HG03064 (cell line): ENCODE measurements at regions not wholly inside any gene's neighbourhood (a gene's known extent, or its start where the extent isn't known, plus 50 kb on each side); places are given as distances from the start of the nearest gene placed in this dataset.

Experiments
- ATAC-seq: cut with Tn5 transposase; IDR thresholded peaks from one replicate; pipeline ENCODE4 v1.9.1; 2021; ENCODE audit warnings: low read depth; ENCODE audit not compliant: unreplicated experiment

GRCh38 chr18:78538669-78539440 lies 440.8 kb upstream of the SALL3 start:
- ATAC-seq = no peak

DNA sequence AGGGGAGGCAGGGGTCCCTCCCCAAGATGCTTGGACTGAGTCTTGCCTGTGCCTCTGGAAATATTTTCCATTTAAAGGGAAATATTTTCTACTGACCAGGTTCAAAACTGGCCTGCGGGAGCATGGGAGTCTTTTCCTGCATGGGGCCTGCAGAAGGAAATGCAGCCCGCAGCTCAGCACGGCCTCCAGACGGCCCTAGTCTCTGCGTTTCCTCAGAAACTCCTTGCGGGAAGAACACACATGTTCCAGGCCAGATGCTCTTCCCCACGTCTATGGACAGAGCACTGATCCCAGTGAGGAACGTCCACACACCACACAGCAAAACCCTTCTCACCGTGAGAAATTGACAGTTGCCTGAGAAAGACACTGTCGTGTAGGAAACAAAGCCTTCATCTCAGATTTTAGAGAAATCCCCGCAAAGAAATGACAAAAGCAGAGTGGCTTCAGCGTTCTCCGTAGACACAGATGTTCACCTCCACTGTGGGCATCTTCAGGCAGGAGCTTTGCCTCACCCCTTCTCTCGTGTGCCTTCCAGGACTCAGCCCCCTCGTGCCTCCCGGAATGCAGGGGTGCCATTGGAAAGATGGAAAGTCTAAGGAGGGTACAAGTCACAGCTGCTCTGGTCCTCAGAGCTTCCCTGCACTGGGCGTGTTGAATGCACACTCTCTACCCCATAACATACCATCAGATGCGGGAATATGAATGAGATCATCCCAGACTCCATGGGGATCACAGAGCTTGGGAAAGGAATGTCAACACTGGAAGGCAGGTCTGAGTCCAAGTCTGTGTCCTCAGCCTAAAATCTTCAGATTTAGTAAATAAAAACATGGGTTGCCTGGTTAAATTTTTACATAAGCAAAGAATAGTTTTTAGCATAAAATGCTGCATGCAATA lies 438.7 kb upstream of the SALL3 start:
- no peak for ATAC-seq

DNA sequence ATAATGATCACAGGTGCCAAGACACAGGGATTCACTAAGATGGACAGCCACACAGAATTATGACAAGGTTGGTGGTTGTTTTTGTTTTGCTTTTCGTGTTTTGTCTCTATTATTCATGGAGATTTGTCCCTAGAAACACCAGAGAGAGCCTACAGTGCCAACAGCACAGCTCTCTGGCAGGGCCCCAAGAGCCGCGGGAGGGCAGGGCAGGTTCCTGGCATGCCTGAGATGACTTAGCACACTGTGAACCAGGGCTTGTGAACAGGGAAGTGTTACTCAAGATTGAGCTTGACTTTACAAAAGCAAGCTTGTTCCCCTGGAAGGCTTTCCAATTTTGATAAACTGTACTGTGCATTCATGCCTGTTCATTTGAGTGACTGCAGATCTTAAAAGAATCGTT lies 437.4 kb upstream of the SALL3 start:
- ATAC-seq = no peak

DNA sequence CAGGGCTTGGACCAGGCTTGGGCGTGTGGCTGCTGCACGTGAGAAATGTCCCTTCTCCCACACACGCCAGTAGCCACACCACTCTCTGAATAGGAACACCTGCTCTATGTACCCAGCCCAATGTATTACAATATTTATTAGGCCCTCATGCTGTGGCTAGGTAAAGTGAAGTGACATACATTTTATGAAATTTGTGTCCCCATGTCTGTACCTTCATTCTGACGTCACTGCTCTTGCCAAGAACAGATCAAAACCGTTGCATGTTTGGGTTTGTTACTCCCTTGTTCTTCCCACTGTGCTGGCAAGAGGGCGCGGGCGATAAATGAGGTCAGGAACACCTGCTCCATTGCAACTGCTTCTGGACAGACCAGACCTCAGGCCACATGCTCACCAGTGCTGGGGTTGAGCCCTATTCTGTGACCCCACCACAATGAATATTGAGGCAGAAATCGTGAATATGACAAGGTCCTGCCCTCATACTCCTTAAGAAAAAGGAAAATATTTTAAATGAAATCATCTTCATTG lies 436.4 kb upstream of the SALL3 start:
- ATAC-seq = no peak

DNA sequence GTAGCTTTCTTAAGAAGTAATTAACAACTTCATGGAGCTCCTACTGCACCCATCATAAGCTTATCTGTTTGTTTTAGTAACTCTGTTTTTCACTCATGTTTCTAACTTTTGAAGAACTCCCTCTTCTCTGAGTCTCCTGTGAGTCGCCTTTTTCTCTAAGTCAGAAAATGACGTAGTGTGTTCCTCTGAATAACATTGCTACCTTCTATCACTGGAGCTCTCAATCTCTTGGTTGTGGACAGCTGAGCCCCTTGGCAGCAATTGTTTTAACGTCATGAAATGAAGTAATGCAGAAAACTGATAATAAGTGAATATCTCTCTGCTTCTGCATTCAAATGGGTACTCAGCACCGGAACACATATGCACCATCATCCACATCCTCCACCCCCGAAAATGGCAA lies 433.3 kb upstream of the SALL3 start:
- ATAC-seq = no peak

GRCh38 chr18:78547817-78548216 lies 431.8 kb upstream of the SALL3 start:
- ATAC-seq = no peak

GRCh38 chr18:78548261-78549058 lies 431.2 kb upstream of the SALL3 start:
- no peak for ATAC-seq

- no peak for ATAC-seq
Observed at GRCh38 chr18:78549971-78550370, 429.6 kb upstream of the SALL3 start.

DNA sequence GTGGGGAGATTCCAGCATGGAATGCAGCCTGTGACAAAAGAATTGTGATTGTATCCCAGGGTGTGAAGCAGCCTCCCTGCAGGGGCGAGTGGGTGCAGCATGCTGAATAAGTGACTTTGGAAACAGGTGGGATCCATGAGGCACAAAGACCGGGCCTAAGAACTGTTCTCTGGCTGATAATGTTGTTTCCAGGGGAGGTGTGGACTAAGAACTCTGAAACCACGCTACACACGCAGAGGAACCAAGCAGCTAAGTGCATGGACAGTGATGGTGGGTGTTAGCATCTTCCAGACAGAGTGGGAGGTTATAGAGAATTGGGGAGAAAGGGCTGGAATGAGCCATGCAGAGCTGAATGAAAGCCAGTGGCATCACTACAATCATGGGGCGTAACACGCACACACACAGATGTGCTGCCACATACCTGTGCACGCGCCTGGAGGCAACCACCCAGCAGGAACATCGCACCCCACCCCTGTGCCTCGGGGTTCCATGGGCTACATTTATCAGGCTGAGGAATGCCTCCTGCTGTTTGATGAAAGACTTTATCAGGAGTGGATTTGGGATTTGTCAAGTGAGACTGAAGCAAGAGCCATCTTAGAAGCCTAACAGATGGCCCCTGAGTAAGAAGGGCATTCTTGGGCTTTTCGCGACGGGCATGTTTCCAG lies 424.5 kb upstream of the SALL3 start:
- ATAC-seq = no peak

GRCh38 chr18:78557371-78557770 lies 422.2 kb upstream of the SALL3 start:
- no peak for ATAC-seq

- ATAC-seq = no peak
Observed at GRCh38 chr18:78558101-78558810, 421.4 kb upstream of the SALL3 start.

GRCh38 chr18:78558948-78559347 lies 420.7 kb upstream of the SALL3 start:
- no peak for ATAC-seq

- ATAC-seq = no peak
Observed at GRCh38 chr18:78559584-78559983, 420.0 kb upstream of the SALL3 start.

- ATAC-seq = no peak
Observed at GRCh38 chr18:78561757-78562510, 417.7 kb upstream of the SALL3 start.

GRCh38 chr18:78562531-78562961 lies 417.1 kb upstream of the SALL3 start:
- ATAC-seq = no peak

DNA sequence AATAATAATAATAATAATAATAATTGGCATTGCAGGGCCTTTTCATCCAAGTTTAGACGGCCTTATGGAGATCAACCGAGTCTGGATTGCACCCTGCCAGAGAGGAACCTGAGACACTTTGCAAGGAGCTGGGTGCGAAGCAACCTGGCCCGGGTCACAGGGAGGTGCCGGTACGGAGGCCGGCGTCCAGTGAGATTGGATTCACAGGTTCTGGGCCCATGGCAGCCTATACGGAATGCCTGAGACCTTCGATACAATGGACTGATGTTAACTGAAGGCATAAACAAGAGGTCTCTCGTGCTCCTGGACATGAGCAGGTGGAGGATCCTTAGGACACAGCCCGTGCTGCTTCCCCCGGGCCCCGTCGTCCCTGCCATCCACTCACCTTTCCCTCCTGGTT lies 416.5 kb upstream of the SALL3 start:
- no peak for ATAC-seq

DNA sequence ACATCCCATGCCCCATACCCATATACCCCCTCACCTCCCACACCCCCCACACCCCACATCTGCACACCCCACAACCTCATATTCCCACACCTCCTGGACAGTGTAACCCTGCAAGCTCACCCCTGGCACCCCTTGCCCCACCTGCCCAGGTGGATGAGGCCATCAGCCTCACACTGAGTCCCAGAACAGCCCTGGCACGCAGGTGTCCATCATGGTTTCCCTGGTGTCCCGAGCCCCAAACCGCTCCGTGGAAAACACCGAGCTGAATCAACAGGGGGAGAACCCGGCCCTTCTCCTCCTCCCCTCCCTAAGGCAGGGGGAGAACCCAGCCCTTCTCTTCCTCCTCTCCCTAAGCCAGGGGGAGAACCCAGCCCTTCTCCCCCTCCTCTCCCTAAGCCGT lies 415.6 kb upstream of the SALL3 start:
- no peak for ATAC-seq

GRCh38 chr18:78564518-78564917 lies 415.1 kb upstream of the SALL3 start:
- no peak for ATAC-seq

DNA sequence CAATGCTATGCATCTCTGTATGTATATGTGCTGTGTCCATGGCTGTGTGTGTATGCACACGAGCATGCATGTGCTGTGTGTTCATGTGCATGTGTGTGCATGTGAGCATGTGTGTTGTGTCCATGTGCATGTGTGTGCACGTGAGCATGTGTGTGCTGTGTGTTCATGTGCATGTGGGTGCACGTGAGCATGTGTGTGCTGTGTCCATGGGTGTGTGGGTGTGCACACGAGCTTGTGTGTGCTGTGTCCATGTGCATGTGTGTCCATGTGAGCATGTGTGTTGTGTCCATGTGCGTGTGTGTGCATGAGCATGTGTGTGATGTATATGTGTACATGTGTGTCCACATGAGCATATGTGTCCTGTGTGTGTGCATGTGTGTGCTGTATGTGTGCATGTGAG lies 414.4 kb upstream of the SALL3 start:
- no peak for ATAC-seq
